PC-9 (cell line): ENCODE measurements at regions not wholly inside any gene's neighbourhood (a gene's known extent, or its start where the extent isn't known, plus 50 kb on each side); places are given as distances from the start of the nearest gene placed in this dataset.
"Not testable (repeated sequence)": the region's sequence is repeated elsewhere in the genome, so short reads cannot be mapped to it uniquely, and the experiment has no call there.

ENCODE experiments used
- BruUV-seq: library from RNA; stranded (reverse); fragments of 400-500 nt; replicated peaks from 2 replicates; lab custom pipeline; 2021; lab: Mats Ljungman, UMichigan
- CTCF ChIA-PET: fragments of 300-600 bp; sonication (Branson Sonifier 250); formaldehyde crosslinking; loops from one replicate; lab custom pipeline; 2022; ENCODE audit warnings: antibody characterized with exemption; lab: Charles Lee
- POLR2A ChIA-PET: fragments of 300-600 bp; sonication (Branson Sonifier 250); formaldehyde crosslinking; loops from one replicate; lab custom pipeline; 2022; ENCODE audit warnings: antibody characterized with exemption; ENCODE audit not compliant: unreplicated experiment; lab: Charles Lee
- DNase-seq, 2 experiments: peaks; one replicate each; pipeline versions ENCODE4 v3.0.0 to v3.0.0-alpha.2; 2015 to 2022; ENCODE audit warnings: mixed read lengths in 1 of 2
- H2AFZ ChIP-seq: fragments of 200-600 bp; sonication (generic); 2 replicates; pipeline ENCODE4 v1.8.1; 2017; ENCODE audit warnings: antibody characterized with exemption
- H3F3A ChIP-seq: fragments of 200-600 bp; sonication (generic); 2 replicates; pipeline ENCODE4 v1.8.1; 2017; ENCODE audit warnings: antibody characterized with exemption, mild to moderate bottlenecking, low read depth; ENCODE audit not compliant: insufficient read depth
- H3K27ac ChIP-seq: fragments of 200-600 bp; sonication (generic); 2 replicates; pipeline ENCODE4 v1.6.1; 2016; ENCODE audit warnings: mixed run types
- H3K27me3 ChIP-seq: fragments of 200-600 bp; sonication (generic); 2 replicates; pipeline ENCODE4 v1.6.1; 2016; ENCODE audit warnings: low read depth, mixed run types; ENCODE audit not compliant: insufficient read depth
- H3K36me3 ChIP-seq: fragments of 200-600 bp; sonication (generic); 2 replicates; pipeline ENCODE4 v1.6.1; 2016; ENCODE audit warnings: low read depth, mixed run types
- H3K4me1 ChIP-seq: fragments of 200-600 bp; sonication (generic); replicated peaks from 2 replicates; pipeline ENCODE4 v1.6.1; 2016; ENCODE audit warnings: mixed run types; ENCODE audit not compliant: insufficient read depth
- H3K4me2 ChIP-seq: fragments of 200-600 bp; sonication (generic); 2 replicates; pipeline ENCODE4 v1.6.1; 2017; ENCODE audit warnings: mixed run types
- H3K4me3 ChIP-seq: fragments of 200-600 bp; sonication (generic); 2 replicates; pipeline ENCODE4 v1.6.1; 2016; ENCODE audit warnings: mixed run types
- H3K79me2 ChIP-seq: fragments of 200-600 bp; sonication (generic); 2 replicates; pipeline ENCODE4 v1.6.1; 2017; ENCODE audit warnings: low read depth, mixed run types
- H3K9me2 ChIP-seq: fragments of 200-600 bp; sonication (generic); 2 replicates; pipeline ENCODE4 v1.8.1; 2017; ENCODE audit warnings: mild to moderate bottlenecking; ENCODE audit not compliant: insufficient read depth
- H3K9me3 ChIP-seq: fragments of 200-600 bp; sonication (generic); 2 replicates; pipeline ENCODE4 v1.8.1; 2016; ENCODE audit warnings: low read depth; ENCODE audit not compliant: insufficient read depth
- H4K20me1 ChIP-seq: fragments of 200-600 bp; sonication (generic); 2 replicates; pipeline ENCODE4 v1.8.1; 2017; ENCODE audit not compliant: insufficient read depth
- CTCF ChIP-seq: fragments of 200-600 bp; sonication (generic); conservative IDR thresholded peaks from 2 replicates; pipeline ENCODE4 v1.6.1; 2017; ENCODE audit warnings: mixed run types, antibody characterized with exemption, mild to moderate bottlenecking, moderate library complexity
- EZH2 ChIP-seq: fragments of 200-600 bp; sonication (generic); IDR thresholded peaks from 2 replicates; pipeline ENCODE4 v1.8.0; 2017; ENCODE audit warnings: antibody characterized with exemption, low read depth
- intact Hi-C: fragments of 100-400 bp; cut with micrococcal nuclease; formaldehyde crosslinking; loops from one replicate; pipeline ENCODE4 v1.10.0; 2022; ENCODE audit not compliant: unreplicated experiment

GRCh38 chr1:235052067-235053008 lies 76.3 kb downstream of the TOMM20 start:
- Histone ChIP-seq H3K36me3 (no peaks in the 10 kb centered on the region), H3K4me1 (peaks cover 8% of the 10 kb centered on the region; the same call in 1 of the 2 replicates), H3K9me3 (no peaks in the 10 kb centered on the region), H3F3A (peaks cover 9% of the 10 kb centered on the region; the same call in 1 of the 2 replicates), H3K27me3 (no peaks in the 10 kb centered on the region), H2AFZ (no peak overlapping the region), H3K4me3 (no peak overlapping the region), H3K9me2 (no peaks in the 10 kb centered on the region), H3K27ac (no peak overlapping the region), H3K4me2 (no peak overlapping the region), H4K20me1 (no peaks in the 10 kb centered on the region), H3K79me2 (no peaks in the 10 kb centered on the region)
- no TSS peak for BruUV-seq
- ChIA-PET POLR2A (no interaction called here), CTCF (no interaction called here)
- intact Hi-C loops = no loop called here
- no peak for DNase-seq
- TF ChIP-seq EZH2 = no peak
- TF ChIP-seq CTCF = no peak

GRCh38 chr1:235051521-235051920 lies 77.1 kb downstream of the TOMM20 start:
- no peaks in the 10 kb centered on the region for H4K20me1 ChIP-seq
- H3K79me2 ChIP-seq = no peaks in the 10 kb centered on the region
- no peak overlapping the region for H2AFZ ChIP-seq
- ChIA-PET CTCF (no interaction called here), POLR2A (no interaction called here)
- DNase-seq = no peak
- no peaks in the 10 kb centered on the region for H3K9me3 ChIP-seq
- H3K36me3 ChIP-seq = no peaks in the 10 kb centered on the region
- H3K27me3 ChIP-seq = no peaks in the 10 kb centered on the region
- H3K4me1 ChIP-seq = peaks cover 10% of the 10 kb centered on the region; the same call in 1 of the 2 replicates
- intact Hi-C loops = no loop called here
- no peak overlapping the region for H3K27ac ChIP-seq
- TF ChIP-seq EZH2 = no peak
- no peak for TF ChIP-seq CTCF
- H3K4me2 ChIP-seq = no peak overlapping the region
- no TSS peak for BruUV-seq
- H3F3A ChIP-seq = peaks cover 9% of the 10 kb centered on the region; the same call in 1 of the 2 replicates
- no peak overlapping the region for H3K4me3 ChIP-seq
- no peaks in the 10 kb centered on the region for H3K9me2 ChIP-seq

- Histone ChIP-seq H3F3A (peaks cover 9% of the 10 kb centered on the region; the same call in 1 of the 2 replicates), H3K79me2 (no peaks in the 10 kb centered on the region), H3K27me3 (no peaks in the 10 kb centered on the region), H3K36me3 (no peaks in the 10 kb centered on the region), H4K20me1 (no peaks in the 10 kb centered on the region), H3K4me2 (no peak overlapping the region), H3K9me2 (no peaks in the 10 kb centered on the region), H2AFZ (no peak overlapping the region), H3K9me3 (no peaks in the 10 kb centered on the region), H3K4me3 (no peak overlapping the region), H3K4me1 (peaks cover 10% of the 10 kb centered on the region; the same call in 1 of the 2 replicates), H3K27ac (no peak overlapping the region)
- TF ChIP-seq CTCF (no peak), EZH2 (no peak)
- DNase-seq = no peak
- ChIA-PET CTCF (no interaction called here), POLR2A (no interaction called here)
- BruUV-seq = no TSS peak
- intact Hi-C loops = no loop called here
Measured at GRCh38 chr1:235050911-235051360, 77.7 kb downstream of the TOMM20 start.

- H3K4me2 ChIP-seq, H2AFZ ChIP-seq, H3K4me1 ChIP-seq, H3K27me3 ChIP-seq, H4K20me1 ChIP-seq, H3K27ac ChIP-seq, H3K79me2 ChIP-seq, H3K4me3 ChIP-seq, H3K36me3 ChIP-seq, H3K9me3 ChIP-seq, DNase-seq, BruUV-seq, H3F3A ChIP-seq, POLR2A ChIA-PET, H3K9me2 ChIP-seq, intact Hi-C loops: not testable (repeated sequence)
- CTCF ChIA-PET = interaction anchor here (1.1 kb wide), 1 partner anchor 362 kb away, joined by 3 read pairs; no protein-coding TSS in a partner anchor
Measured at GRCh38 chr1:235049716-235050378, 78.8 kb downstream of the TOMM20 start.
